Endothelial cell of umbilical vein (primary cell): ENCODE measurements at regions not wholly inside any gene's neighbourhood (a gene's known extent, or its start where the extent isn't known, plus 50 kb on each side); places are given as distances from the start of the nearest gene placed in this dataset.

ENCODE experiments used
- BruUV-seq: library from RNA; stranded (reverse); fragments of 400-500 nt; replicated peaks from 2 replicates; lab custom pipeline; 2021; lab: Mats Ljungman, UMichigan
- CTCF ChIA-PET: fragments of 300-600, 350-600 bp; sonication (Branson Sonifier 250); formaldehyde crosslinking; loops from one replicate; lab custom pipeline; 2021; ENCODE audit warnings: antibody characterized with exemption, inconsistent platforms; lab: Charles Lee
- POLR2A ChIA-PET: fragments of 300-600, 350-600 bp; sonication (Branson Sonifier 250); formaldehyde crosslinking; loops from one replicate; lab custom pipeline; 2021; ENCODE audit warnings: antibody characterized with exemption, inconsistent platforms; lab: Charles Lee
- DNase-seq: peaks from one replicate; pipeline ENCODE4 v3.0.0-alpha.2; 2011; ENCODE audit warnings: low read depth, low spot score
- FAIRE-seq: peaks from 2 replicates; lab custom pipeline; 2011; peaks lifted over from hg19 to GRCh38; lab: Jason Lieb, UNC
- H2AFZ ChIP-seq: 2 replicates; pipeline ENCODE4 v1.6.0; 2012; ENCODE audit warnings: low read depth, low read length, control low read depth, inconsistent platforms
- H3K27ac ChIP-seq: 2 replicates; pipeline ENCODE4 v1.5.1; 2011; ENCODE audit warnings: low read depth, mild to moderate bottlenecking, control low read depth, low read length, moderate library complexity; ENCODE audit not compliant: insufficient read depth
- H3K27me3 ChIP-seq, 2 experiments: 2 replicates each; pipeline versions ENCODE4 v1.6.0 to v1.6.1; 2011; ENCODE audit warnings: low read length in 2 of 2, mixed read lengths in 1 of 2; ENCODE audit not compliant: control insufficient read depth in 2 of 2, insufficient read depth in 2 of 2
- H3K36me3 ChIP-seq, 2 experiments: 2 replicates in 1 of 2; 3 replicates in 1 of 2; pipeline ENCODE4 v1.5.1; 2011; ENCODE audit warnings: low read length in 2 of 2, mild to moderate bottlenecking in 1 of 2, moderate library complexity in 1 of 2; ENCODE audit not compliant: control insufficient read depth in 2 of 2, insufficient read depth in 2 of 2; ENCODE audit errors: extremely low read depth in 1 of 2
- H3K4me1 ChIP-seq: 3 replicates; pipeline ENCODE4 v1.5.1; 2011; ENCODE audit warnings: mild to moderate bottlenecking, low read length; ENCODE audit not compliant: control insufficient read depth, insufficient read depth; ENCODE audit errors: extremely low read depth
- H3K4me2 ChIP-seq: 2 replicates; pipeline ENCODE4 v1.6.1; 2011; ENCODE audit warnings: low read length, control low read depth, mixed read lengths; ENCODE audit not compliant: insufficient read depth
- H3K4me3 ChIP-seq, 3 experiments: fragments of 200-600 bp in 1 of 3; sonication (generic), shearing (Covaris generic) in 1 of 3; replicated peaks in 1 of 3; 2 replicates each; pipeline ENCODE4 v1.5.1; 2011 to 2016; ENCODE audit warnings: control low read depth in 3 of 3, low read length in 3 of 3, mild to moderate bottlenecking in 2 of 3, inconsistent platforms in 1 of 3, low read depth in 1 of 3, moderate library complexity in 1 of 3; ENCODE audit not compliant: insufficient read depth in 1 of 3
- H3K79me2 ChIP-seq: 2 replicates; pipeline ENCODE4 v1.6.0; 2012; ENCODE audit warnings: low read length, inconsistent platforms; ENCODE audit not compliant: control insufficient read depth, insufficient read depth
- H3K9ac ChIP-seq: replicated peaks from 2 replicates; pipeline ENCODE3; 2011; ENCODE audit warnings: low read length, control low read depth; ENCODE audit not compliant: insufficient read depth; ENCODE audit errors: extremely low read depth
- H3K9me1 ChIP-seq: replicated peaks from 3 replicates; pipeline ENCODE4 v1.6.0; 2011; ENCODE audit warnings: mild to moderate bottlenecking, low read length; ENCODE audit not compliant: control insufficient read depth, insufficient read depth; ENCODE audit errors: extremely low read depth
- H3K9me3 ChIP-seq: replicated peaks from 2 replicates; pipeline ENCODE4 v1.5.1; 2012; ENCODE audit warnings: low read length, inconsistent platforms; ENCODE audit not compliant: control insufficient read depth, insufficient read depth
- H4K20me1 ChIP-seq: replicated peaks from 2 replicates; pipeline ENCODE3; 2011; ENCODE audit warnings: mild to moderate bottlenecking, low read length; ENCODE audit not compliant: control insufficient read depth, insufficient read depth; ENCODE audit errors: extremely low read depth
- EZH2 ChIP-seq: IDR thresholded peaks from 2 replicates; pipeline ENCODE4 v1.6.1; 2012; ENCODE audit warnings: borderline replicate concordance, low read depth, mild to moderate bottlenecking, moderate library complexity, low read length, inconsistent platforms; ENCODE audit not compliant: severe bottlenecking
- FOS ChIP-seq: IDR thresholded peaks from 2 replicates; pipeline ENCODE4 v1.6.1; 2011; ENCODE audit warnings: mild to moderate bottlenecking, low read length, moderate library complexity, borderline replicate concordance; ENCODE audit not compliant: insufficient read depth
- GATA2 ChIP-seq: IDR thresholded peaks from 2 replicates; pipeline ENCODE4 v1.7.0; 2011; ENCODE audit warnings: low read depth, mild to moderate bottlenecking, moderate library complexity, mixed read lengths, low read length; ENCODE audit not compliant: insufficient read length, insufficient read depth
- JUN ChIP-seq: IDR thresholded peaks from 2 replicates; pipeline ENCODE4 v1.6.1; 2011; ENCODE audit warnings: borderline replicate concordance, low read depth; ENCODE audit not compliant: insufficient read length, insufficient read depth
- MAX ChIP-seq: IDR thresholded peaks from 2 replicates; pipeline ENCODE4 v1.6.1; 2011; ENCODE audit not compliant: insufficient read depth, insufficient read length
- MYC ChIP-seq: IDR thresholded peaks from one replicate; pipeline ENCODE4 v1.6.1; 2011; ENCODE audit warnings: mild to moderate bottlenecking, low read depth, low read length
- POLR2A ChIP-seq: IDR thresholded peaks from 2 replicates; pipeline ENCODE4 v1.6.1; 2012; ENCODE audit warnings: low read depth, mild to moderate bottlenecking, control low read depth, low read length
- POLR2AphosphoS5 ChIP-seq: IDR thresholded peaks from 2 replicates; pipeline ENCODE4 v1.6.1; 2012; ENCODE audit warnings: low read depth, mild to moderate bottlenecking, control low read depth, low read length, moderate library complexity; ENCODE audit not compliant: insufficient read depth
- dilution Hi-C: fragments of 300-500 bp; cut with MboI; formaldehyde crosslinking; loops from one replicate; pipeline ENCODE4 v1.15.0; 2019; ENCODE audit warnings: low sequenced_read_pairs; ENCODE audit not compliant: extremely low pct_ligation_motif_present
- intact Hi-C: fragments of 100-400 bp; cut with micrococcal nuclease; formaldehyde crosslinking; loops from one replicate; pipeline ENCODE4 v1.10.0; 2022

DNA sequence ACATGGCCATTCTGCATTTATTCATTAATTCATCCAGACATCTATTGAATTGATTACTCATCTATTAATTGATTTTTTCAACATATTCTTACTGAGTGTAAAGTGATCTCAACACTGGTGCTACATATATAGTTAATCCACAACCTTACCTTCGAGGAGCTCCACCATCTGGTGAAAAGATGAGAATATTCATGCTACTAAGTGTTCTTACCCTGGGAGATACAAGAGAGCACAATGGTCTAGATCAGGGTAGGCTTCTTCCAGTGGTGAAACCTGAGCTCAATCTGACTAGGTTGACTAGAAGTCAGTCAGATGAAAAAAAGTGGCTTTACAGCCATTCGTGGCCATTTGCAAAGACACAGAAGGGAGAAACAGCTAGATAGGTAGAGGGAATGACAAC is 507.4 kb downstream of the ANKRD7 start:
- intact Hi-C loops, result no loop called here
- dilution Hi-C loops, result no loop called here

DNA sequence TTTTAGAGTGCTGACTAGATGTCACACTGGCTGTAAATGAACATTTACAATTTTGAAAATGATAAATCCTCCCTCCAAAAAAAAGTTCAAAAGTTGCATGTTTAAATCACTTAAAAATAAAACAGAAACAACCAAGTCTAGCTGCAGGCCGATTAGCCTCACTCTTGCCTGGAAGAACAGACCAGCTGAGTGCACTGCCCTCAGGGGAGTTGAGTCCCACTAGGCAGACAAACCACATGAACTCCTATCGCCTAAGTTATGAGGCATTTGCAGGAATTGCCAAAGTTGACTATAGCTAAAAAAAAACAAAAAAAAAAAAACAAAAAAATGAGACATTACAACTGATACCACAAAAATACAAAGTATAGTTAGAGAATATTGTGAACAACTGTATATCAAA is 510.0 kb downstream of the ANKRD7 start:
- Histone ChIP-seq H3K36me3 (no peaks in the 10 kb centered on the region), H4K20me1 (no peaks in the 10 kb centered on the region), H3K9me1 (no peaks in the 10 kb centered on the region), H3K9ac (no peak overlapping the region), H3K27me3 (no peaks in the 10 kb centered on the region), H3K27ac (no peak overlapping the region), H3K4me3 (no peak overlapping the region), H2AFZ (no peak overlapping the region), H3K4me2 (no peak overlapping the region), H3K4me1 (no peaks in the 10 kb centered on the region), H3K79me2 (no peaks in the 10 kb centered on the region), H3K9me3 (peaks cover 1% of the 10 kb centered on the region)
- intact Hi-C loops, result no loop called here
- no TSS peak for BruUV-seq
- no peak for TF ChIP-seq GATA2
- TF ChIP-seq FOS, result no peak
- TF ChIP-seq MAX, result no peak
- no peak for TF ChIP-seq EZH2
- no peak for TF ChIP-seq POLR2AphosphoS5
- no peak for TF ChIP-seq JUN
- ChIA-PET POLR2A (no interaction called here), CTCF (no interaction called here)
- DNase-seq, result no peak
- dilution Hi-C loops, result no loop called here
- FAIRE-seq, result no peak

More for the DNA sequence above, 507.4 kb downstream of the ANKRD7 start:
- no peak for DNase-seq
- no peak for FAIRE-seq
- ChIA-PET CTCF (no interaction called here), POLR2A (no interaction called here)
- no peaks in the 10 kb centered on the region for H3K9me1 ChIP-seq
- H3K79me2 ChIP-seq, result no peaks in the 10 kb centered on the region
- no peak overlapping the region for H3K9ac ChIP-seq
- no peak for TF ChIP-seq EZH2
- TF ChIP-seq GATA2, result no peak
- no peak for TF ChIP-seq MYC
- TF ChIP-seq POLR2A, result no peak
- H3K4me1 ChIP-seq, result no peaks in the 10 kb centered on the region
- H3K4me2 ChIP-seq, result no peak overlapping the region
- BruUV-seq, result no TSS peak
- H2AFZ ChIP-seq, result no peak overlapping the region
- no peaks in the 10 kb centered on the region for H3K27me3 ChIP-seq
- H3K36me3 ChIP-seq, result no peaks in the 10 kb centered on the region
- H3K4me3 ChIP-seq, result no peak overlapping the region
- no peak overlapping the region for H3K27ac ChIP-seq
- H4K20me1 ChIP-seq, result no peaks in the 10 kb centered on the region
- H3K9me3 ChIP-seq, result peaks cover 1% of the 10 kb centered on the region
